ENCODE measurements at regions not wholly inside any gene's neighbourhood (a gene's known extent, or its start where the extent isn't known, plus 50 kb on each side); places are given as distances from the start of the nearest gene placed in this dataset.

GRCh38 chr9:23941051-23941450 lies 115.0 kb upstream of the ELAVL2 start:
- Histone ChIP-seq H3K36me3 (ENCODE audit: control insufficient read depth, insufficient read depth, low read length) (no peaks in the 10 kb centered on the region), H3K27ac (ENCODE audit: low read depth, low read length) (no peak overlapping the region), H3K9ac (ENCODE audit: extremely low read depth, low read length, poor library complexity, severe bottlenecking) (no peak overlapping the region), H3K4me1 (ENCODE audit: control insufficient read depth, insufficient read depth, low read length) (no peaks in the 10 kb centered on the region), H3K9me3 (ENCODE audit: control insufficient read depth, low read length) (peaks cover 35% of the 10 kb centered on the region), H3K27me3 (ENCODE audit: control insufficient read depth, insufficient read depth, low read length, poor library complexity, severe bottlenecking) (no peaks in the 10 kb centered on the region), H3K4me3 (ENCODE audit: low read length) (no peak overlapping the region)
- Mint-ChIP-seq H3K36me3 (ENCODE audit: low read depth) (no peaks in the 10 kb centered on the region), H3K4me1 (no peaks in the 10 kb centered on the region), H3K9me3 (peaks cover 35% of the 10 kb centered on the region), H3K27me3 (ENCODE audit: insufficient read depth) (no peaks in the 10 kb centered on the region), H3K4me3 (no peak overlapping the region), H3K27ac (no peak overlapping the region)
- DNase-seq, result no peak
- 82 to 93% methylated on average over 2 to 3 of the region's 3 CpGs for WGBS, 2 experiments (ENCODE audit: insufficient coverage in 1 of 2, insufficient read length in 1 of 2)
- TF ChIP-seq, protein P1, sequence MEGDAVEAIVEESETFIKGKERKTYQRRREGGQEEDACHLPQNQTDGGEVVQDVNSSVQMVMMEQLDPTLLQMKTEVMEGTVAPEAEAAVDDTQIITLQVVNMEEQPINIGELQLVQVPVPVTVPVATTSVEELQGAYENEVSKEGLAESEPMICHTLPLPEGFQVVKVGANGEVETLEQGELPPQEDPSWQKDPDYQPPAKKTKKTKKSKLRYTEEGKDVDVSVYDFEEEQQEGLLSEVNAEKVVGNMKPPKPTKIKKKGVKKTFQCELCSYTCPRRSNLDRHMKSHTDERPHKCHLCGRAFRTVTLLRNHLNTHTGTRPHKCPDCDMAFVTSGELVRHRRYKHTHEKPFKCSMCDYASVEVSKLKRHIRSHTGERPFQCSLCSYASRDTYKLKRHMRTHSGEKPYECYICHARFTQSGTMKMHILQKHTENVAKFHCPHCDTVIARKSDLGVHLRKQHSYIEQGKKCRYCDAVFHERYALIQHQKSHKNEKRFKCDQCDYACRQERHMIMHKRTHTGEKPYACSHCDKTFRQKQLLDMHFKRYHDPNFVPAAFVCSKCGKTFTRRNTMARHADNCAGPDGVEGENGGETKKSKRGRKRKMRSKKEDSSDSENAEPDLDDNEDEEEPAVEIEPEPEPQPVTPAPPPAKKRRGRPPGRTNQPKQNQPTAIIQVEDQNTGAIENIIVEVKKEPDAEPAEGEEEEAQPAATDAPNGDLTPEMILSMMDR (conservative IDR thresholded peaks at IDR 0.05), result no peak

- no peaks in the 10 kb centered on the region for H3K36me3 Mint-ChIP-seq (ENCODE audit: low read depth)
- WGBS, 2 experiments (ENCODE audit: insufficient coverage in 1 of 2, insufficient read length in 1 of 2), result 96% methylated on average over 1 of the region's 1 CpG; no CpG with 5 or more reads in 1 of the 2 experiments
- TF ChIP-seq, protein P1 (conservative IDR thresholded peaks at IDR 0.05), result no peak
- Histone ChIP-seq H3K9me3 (ENCODE audit: control insufficient read depth, low read length) (peaks cover 16% of the 10 kb centered on the region), H3K4me3 (ENCODE audit: low read length) (no peak overlapping the region), H3K27ac (ENCODE audit: low read depth, low read length) (no peak overlapping the region), H3K9ac (ENCODE audit: extremely low read depth, low read length, poor library complexity, severe bottlenecking) (no peak overlapping the region), H3K4me1 (ENCODE audit: control insufficient read depth, insufficient read depth, low read length) (no peaks in the 10 kb centered on the region), H3K27me3 (ENCODE audit: control insufficient read depth, insufficient read depth, low read length, poor library complexity, severe bottlenecking) (no peaks in the 10 kb centered on the region), H3K36me3 (ENCODE audit: control insufficient read depth, insufficient read depth, low read length) (no peaks in the 10 kb centered on the region)
- no peak for DNase-seq
- H3K4me3 Mint-ChIP-seq, result no peak overlapping the region
- H3K9me3 Mint-ChIP-seq, result peaks cover 15% of the 10 kb centered on the region
- H3K27me3 Mint-ChIP-seq (ENCODE audit: insufficient read depth), result no peaks in the 10 kb centered on the region
- no peak overlapping the region for H3K27ac Mint-ChIP-seq
- peaks cover 7% of the 10 kb centered on the region for H3K4me1 Mint-ChIP-seq
These were observed 112.9 kb upstream of the ELAVL2 start for GRCh38 chr9:23938908-23939307.

GRCh38 chr9:23934291-23934906 lies 108.4 kb upstream of the ELAVL2 start:
- Histone ChIP-seq H3K27me3 (ENCODE audit: control insufficient read depth, insufficient read depth, low read length, poor library complexity, severe bottlenecking) (no peaks in the 10 kb centered on the region), H3K27ac (ENCODE audit: low read depth, low read length) (peak overlapping the region; percentile 72), H3K36me3 (ENCODE audit: control insufficient read depth, insufficient read depth, low read length) (no peaks in the 10 kb centered on the region), H3K9me3 (ENCODE audit: control insufficient read depth, low read length) (peaks cover 5% of the 10 kb centered on the region), H3K4me1 (ENCODE audit: control insufficient read depth, insufficient read depth, low read length) (no peaks in the 10 kb centered on the region), H3K9ac (ENCODE audit: extremely low read depth, low read length, poor library complexity, severe bottlenecking) (no peak overlapping the region), H3K4me3 (ENCODE audit: low read length) (no peak overlapping the region)
- H3K4me1 Mint-ChIP-seq, result peaks cover 7% of the 10 kb centered on the region
- H3K27ac Mint-ChIP-seq, result peak overlapping the region; percentile 7
- no peaks in the 10 kb centered on the region for H3K27me3 Mint-ChIP-seq (ENCODE audit: insufficient read depth)
- no peak for DNase-seq
- TF ChIP-seq, protein P1 (conservative IDR thresholded peaks at IDR 0.05), result no peak
- no peaks in the 10 kb centered on the region for H3K36me3 Mint-ChIP-seq (ENCODE audit: low read depth)
- H3K9me3 Mint-ChIP-seq, result peaks cover 2% of the 10 kb centered on the region
- 73 to 80% methylated on average over 1 of the region's 1 CpG for WGBS, 2 experiments (ENCODE audit: insufficient coverage in 1 of 2, insufficient read length in 1 of 2)
- no peak overlapping the region for H3K4me3 Mint-ChIP-seq
